GM18867 (cell line): ENCODE measurements at regions not wholly inside any gene's neighbourhood (a gene's known extent, or its start where the extent isn't known, plus 50 kb on each side); places are given as distances from the start of the nearest gene placed in this dataset.
"Not testable (repeated sequence)": the region's sequence is repeated elsewhere in the genome, so short reads cannot be mapped to it uniquely, and the experiment has no call there.

Experiments
- ATAC-seq: cut with Tn5 transposase; IDR thresholded peaks from one replicate; pipeline ENCODE4 v1.9.1; 2021; ENCODE audit warnings: mild to moderate bottlenecking, moderate library complexity; ENCODE audit not compliant: unreplicated experiment

DNA sequence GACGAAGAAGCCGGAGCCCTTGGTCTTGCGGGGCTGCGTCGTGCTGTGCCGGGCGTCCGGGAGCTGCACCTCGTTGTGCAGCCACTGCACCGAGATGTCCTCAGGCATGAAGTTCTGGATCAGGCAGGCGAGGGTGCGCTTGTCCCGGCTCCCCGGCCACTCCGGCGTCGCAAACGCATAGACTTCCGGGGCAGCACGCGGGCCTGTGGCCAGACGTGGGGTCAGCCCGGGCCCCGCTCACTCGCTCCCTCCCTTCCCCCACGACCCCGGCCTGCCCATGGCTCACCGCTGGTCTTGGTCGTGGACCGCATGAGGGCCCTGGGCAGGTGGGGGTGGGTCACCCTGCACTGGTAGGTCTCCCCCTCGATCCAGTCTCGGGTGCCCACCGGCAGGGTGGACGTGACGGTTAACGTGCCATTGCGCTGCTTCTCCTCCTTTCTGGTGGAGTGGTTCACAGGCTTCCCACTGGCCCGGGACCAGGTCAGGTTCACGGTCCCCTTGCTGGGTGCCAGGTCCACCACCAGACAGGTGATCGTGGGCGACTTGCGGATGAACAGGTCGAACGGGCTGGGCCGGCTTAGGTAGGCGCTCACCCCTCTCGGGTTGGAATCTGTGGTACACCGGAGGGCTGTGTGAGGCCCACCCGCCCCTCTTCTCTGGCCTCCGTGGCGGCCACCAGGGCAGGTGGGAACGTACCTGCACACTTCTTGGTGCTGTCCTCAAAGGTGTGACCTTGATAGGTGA lies 74.0 kb downstream of the TMEM121 start:
- ATAC-seq: not testable (repeated sequence)

DNA sequence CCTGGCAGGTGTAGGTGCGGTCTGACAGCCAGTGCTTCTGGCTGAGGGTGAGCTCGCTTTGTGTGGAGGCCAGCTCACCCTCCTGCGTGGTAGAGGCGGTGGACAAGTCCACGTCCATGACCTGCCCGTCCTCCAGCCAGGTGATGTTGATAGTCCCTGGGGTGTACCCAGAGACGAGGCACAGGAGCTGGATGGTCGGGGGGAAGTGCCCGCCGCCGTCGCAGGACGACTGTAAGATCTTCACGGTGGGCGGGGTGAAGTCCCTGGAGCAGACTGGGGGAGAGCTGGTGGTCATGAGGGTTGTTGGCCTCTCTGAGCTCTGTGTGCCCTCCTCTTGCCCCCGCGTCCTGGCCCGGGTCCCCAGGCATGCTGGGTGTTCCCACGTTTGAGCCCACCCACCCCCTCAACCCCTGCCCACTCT lies 74.6 kb downstream of the TMEM121 start:
- no peak for ATAC-seq

DNA sequence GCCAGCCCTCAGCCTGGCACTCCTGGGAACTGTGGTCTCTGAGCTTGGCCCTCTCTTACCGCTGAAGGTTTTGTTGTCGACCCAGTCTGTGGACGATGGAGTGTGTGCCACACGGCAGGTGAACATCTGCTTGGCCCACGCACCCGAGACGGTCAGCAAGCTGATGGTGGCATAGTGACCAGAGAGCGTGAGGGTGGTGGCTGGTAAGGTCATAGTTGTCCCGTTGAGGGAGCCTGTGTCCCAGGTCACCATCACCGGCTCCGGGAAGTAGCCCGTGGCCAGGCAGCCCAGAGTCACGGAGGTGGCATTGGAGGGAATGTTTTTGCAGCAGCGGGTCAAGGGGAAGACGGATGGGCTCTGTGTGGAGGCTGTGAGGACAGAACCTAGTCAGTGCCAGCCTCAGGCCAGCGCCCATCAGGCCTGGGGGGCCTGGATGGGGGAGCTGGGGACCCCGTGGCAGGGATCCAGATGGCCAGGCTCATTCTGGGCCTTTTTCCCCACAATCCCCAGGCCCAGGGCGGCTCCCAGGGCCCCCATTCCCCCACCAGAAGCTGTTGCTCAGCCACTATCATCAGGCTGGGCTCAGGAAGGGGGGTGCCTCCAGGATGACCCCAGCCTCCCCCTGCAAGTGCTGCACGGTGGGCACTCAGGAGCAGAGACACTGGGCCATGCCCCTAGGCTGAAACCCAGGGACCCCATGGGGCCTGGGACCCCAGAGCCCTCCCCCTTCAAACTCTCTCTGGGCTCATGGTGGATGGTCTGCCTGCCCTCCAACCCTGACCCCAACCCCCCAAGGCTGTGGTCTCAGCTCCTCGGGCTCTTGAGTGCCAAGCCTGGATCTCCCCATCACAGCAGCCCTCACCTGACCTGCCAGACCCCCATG lies 75.2 kb downstream of the TMEM121 start:
- ATAC-seq: no peak

DNA sequence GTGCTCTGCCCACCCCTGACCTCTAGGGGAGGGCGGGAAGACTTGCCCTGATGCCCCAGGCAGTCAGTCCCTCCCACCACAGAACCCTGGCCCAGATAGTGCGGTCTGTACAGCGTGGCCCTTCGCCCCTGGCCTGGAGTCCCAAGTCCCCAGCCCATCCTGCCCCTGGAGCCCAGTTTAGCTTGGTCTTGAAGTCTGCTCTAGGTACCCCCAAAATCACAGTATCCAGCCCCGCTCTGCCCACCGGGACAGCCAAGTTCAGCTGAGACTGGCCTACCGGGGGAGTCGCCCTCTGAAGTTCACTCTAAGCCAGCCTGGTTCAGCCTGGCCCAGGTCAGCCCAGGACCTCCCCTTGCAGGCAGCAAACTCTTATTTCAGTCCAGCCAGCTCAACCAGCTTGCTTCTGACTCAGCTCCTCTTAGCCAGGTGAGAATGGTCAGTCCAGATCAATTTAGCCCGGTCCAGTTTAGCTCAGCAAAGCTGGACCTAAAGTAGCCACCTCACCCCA lies 75.9 kb downstream of the TMEM121 start:
- ATAC-seq: no peak

DNA sequence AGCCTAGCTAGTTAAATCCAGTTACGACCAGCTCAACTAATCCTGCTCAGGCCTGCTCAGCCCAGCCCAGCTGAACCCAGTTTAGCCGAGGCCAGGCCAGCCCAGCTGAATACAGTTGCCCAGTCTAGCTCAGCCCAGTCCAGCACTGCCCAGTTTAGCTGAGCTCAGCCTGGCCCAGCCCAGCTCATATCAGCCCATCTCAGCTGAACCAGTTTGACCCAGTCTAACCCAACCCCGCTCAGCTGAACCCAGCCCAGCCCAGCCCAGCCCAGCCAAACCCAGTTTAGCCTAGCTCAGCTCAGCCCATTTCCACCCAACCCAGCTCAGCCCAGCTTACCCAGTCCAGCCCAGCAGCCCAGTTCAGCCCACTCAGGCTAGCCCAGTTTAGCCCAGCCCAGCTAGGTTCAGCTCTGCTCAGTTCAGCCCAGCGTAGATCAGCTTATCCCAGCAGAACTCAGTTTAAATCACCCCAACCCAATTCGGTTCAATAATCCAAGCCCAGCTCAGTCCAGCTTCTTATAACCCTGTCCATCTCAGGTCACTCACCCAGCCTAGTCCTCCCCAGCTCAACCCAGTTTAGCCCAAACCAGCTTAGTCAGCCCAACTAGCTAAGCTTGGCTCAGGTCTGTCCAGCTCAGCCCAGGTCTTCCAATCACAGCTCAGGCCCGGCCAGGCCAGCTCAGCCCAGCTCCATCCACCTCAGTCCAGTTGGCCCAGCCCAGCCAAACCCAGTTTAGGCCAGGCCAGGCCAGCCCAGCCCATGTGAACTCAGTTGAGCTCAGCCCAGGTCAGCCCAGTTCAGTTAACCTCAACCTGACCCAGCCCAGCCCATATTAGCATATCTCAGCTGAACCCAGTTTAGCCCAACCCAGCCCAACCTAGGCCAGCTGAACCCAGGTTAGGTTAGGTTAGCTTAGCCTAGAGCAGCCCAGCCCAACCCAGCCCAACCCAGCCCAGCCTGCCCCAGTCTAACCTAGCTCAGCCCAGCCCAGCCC lies 76.7 kb downstream of the TMEM121 start:
- ATAC-seq: no peak

DNA sequence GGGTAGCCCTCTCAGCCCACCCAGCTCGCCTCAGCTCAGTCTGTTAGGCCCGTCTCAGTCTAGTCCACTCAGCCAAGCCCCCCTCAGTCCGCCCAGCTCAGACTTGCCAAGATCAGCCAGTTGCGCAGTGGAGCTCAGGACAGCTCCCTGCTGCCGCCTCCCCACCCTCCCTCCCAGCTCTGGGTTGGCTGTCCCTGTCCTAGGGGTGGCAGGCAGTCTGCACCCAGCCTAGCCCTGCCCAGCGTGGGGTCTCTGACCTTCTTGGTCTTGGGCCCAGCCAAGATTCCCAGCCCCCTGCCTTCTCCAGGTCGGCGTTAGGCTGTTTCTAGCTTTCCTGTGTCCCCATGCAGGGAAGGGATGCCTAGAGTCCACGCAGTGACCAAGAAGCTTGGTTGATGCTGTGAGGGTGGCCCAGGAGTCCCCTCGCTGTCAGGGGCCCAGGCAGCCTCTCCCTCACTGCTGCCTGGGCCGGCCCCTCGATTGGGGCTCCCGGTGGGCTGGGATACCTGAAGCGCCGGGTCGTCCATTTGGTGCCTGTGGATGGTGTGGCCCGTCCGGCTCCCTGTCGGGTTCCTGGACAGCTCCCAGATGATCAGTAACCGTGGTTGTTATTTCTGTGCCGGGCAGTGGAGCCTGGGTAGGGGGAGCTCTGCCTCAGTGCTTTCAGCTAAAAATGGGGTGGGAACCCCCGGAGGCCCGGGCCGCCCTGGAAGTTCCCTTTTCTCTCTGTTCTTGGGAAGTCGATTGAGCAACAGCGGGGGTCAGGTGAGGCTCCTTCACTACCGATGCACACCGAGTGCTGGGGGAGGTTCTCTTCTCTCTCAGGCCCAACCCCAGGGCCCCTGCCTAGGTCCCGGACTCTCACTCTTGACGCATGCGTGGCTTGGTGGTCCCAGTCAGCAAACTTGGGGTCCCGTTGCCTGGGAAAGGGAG lies 78.4 kb downstream of the TMEM121 start:
- ATAC-seq: not testable (repeated sequence)

DNA sequence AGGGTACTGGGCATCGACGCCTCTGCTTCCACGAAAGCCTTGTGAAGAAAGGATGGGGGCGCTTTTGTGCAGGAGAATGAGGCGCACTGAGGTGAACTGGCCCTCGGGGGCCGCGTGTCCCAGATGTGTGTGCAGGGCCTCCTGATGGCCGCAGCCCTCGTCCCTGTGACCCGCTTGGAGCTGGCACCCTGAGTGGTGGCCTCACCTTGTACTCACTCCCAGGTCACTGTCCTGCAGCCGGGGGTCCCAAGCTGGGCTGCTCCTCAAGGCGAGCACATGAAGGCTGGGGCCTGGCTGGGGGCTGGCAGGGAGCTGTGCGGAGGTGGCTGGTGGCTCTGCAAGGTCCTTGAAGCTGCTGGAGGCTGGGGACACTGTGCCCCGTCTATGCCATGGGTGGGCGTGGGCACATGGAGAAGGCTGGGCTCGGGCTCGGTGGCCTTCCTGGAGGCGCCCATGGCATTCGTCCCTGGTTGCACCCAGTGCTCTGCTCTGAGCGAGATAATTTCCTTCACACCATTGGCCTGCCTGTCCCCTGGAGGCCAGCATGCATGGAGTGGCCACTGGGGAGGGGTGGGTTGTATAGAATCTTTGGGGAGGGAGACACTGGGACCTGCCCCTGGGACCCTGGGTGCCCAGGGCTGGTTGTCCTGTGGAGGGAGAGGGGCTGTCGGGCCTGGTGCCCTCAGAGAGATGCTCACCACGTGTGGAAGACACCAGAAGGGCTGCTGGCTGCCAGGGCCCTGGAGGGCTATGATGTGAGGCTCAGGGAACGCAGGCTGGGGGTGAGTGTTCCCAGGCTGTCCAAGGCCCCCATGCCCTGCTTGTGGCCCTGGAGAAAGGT lies 79.3 kb downstream of the TMEM121 start:
- ATAC-seq: no peak

DNA sequence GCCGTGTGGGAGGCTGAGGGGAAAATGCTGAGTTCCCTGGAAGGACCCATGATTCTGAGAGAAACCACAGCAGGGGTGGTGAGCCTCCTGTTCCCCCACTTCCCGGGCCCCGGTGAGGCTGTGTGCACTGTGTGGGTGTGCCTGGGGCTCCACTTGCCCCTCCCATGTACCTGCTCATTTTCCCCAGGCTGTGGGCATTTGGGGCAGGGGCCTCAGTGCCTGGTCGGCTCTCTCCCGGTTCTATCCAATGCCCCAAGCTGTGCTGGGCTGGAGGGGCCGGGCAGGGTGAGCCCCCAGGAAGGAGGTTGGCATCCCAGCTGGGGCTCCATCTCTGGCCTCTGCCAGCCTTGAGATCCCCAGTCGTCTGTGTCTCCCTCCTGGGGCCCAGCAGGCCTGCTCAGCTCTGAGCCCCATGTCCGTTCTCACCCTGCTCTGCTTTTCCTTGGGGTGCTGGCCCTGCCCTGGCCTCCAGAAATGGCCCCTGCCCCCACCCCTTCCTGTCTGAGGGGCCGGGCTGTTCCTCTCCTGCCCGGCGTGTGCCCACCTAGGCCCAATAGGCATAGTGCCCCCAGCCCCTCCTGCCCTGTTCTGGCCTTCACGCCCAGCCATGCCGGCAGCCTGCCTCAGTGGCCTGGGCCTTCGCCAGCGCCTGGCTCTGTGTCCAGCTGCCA lies 80.1 kb downstream of the TMEM121 start:
- ATAC-seq: not testable (repeated sequence)

DNA sequence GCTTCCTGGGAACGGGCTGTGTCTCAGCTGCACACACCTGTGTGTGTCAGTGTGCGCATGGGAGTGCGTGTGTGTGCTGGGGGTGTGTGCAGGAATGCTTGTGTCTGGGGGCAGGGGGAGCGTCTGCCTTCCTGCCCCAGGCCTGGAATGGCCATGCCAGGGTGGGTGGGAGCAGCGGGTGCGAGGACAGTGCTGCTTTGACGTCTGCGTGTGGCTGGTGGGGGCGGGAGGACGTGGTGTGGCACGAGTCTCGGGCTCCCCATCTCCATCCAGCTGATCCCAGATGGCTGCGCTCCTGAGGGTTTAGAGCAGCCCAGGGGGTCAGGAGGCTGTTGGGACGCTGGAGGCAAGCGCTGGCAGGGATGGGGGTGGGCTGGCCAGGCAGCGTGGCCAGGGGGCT lies 80.6 kb downstream of the TMEM121 start:
- ATAC-seq: not testable (repeated sequence)

DNA sequence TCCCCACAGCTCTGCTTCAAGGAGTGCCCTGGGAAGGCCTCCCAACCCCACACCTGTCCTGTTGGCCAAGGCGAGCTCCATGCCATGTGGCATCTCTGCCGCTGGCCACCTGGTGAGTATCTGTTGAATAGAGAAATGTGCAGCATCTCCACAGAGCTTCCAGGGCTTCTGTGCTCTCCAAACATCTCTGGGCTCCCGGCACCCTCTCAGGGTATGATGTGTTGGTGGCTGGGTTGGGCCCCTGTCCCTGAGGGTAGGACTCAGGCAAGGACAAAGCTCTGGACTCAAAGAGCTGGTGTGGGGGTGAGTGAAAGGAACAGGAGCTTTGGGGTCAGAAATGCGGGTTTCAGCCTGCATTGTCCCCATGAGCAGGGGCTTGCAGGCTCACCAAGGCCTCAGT lies 88.6 kb downstream of the TMEM121 start:
- not testable (repeated sequence) for ATAC-seq

DNA sequence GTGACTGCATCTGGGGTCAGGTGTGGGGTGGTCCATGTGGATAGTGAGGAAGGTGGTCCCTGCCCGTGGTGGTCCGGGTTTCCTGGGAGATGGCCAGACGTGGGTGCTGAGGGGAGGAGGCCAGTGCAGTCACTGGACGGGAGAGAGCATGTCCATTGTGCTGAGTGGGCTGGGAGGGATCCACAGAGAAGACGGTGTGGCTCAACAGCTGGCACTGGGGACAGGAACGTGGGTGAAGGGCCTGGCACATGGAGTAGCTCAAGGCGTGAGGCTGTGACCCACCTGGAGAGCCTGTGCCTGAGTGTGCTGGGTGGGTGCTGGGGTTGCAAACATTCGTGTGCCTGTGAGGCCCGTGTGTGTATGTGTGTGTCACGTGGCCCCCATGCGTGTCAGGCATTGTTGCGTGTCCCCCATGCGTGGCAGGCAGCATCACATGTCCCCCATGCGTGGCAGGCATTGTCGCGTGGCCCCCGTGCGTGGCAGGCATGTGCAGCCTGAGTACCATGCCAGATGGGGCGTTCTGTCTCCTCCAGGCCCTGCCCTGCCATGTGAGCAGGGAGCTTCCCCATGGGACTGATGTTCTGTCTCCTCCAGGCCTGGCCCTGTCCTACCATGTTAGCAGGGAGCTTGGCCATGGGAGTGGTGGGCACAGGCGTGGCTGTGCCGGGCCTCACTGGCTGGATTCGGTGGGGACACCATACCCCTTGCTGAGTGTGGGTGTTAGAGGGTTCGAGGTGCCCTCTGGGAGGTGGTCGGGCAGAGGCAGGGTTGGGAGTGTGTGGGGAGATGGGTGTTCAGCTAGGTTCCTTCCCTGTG lies 89.8 kb downstream of the TMEM121 start:
- ATAC-seq: not testable (repeated sequence)

DNA sequence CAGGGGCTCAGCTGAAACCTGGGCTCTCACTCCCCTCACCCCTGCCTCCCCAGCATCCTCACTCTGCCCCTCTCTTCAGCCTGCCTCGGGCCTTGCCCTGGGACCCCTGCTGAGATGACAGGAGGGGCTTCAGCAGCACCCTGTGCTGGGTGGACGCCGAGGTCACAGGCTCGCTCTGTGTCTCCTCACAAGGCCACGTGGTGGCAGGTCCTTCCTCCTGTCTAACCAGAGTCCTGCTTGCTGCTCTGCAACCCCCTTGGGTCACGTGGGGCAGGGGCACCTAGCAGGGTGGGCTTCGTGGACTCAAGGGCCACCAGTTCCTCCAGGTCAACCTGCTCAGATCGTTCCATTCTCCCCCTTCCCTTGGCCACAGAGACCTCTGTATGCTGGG lies 90.4 kb downstream of the TMEM121 start:
- ATAC-seq: no peak

DNA sequence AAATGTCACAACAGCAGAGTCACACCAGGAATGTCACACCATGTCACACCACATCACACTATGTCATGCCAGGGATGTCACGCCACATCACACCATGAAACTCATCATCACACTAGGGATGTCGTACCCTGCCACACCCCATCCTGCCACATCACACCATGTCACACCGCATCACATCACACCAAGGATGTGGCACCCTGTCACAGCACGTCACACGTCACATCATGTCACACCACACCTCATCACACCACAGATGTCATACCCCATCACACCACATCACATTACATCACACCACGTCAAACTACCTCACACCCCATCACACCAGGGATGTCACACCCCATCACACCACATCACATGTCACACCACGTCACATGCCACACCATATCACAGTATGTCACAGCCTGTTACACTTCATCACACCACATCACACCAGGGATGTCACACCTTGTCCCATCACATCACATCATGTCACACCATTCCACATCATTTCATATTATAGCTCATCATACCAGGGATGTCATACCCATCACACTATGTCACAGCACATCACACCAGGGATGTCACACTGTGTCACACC lies 90.9 kb downstream of the TMEM121 start:
- ATAC-seq: no peak

DNA sequence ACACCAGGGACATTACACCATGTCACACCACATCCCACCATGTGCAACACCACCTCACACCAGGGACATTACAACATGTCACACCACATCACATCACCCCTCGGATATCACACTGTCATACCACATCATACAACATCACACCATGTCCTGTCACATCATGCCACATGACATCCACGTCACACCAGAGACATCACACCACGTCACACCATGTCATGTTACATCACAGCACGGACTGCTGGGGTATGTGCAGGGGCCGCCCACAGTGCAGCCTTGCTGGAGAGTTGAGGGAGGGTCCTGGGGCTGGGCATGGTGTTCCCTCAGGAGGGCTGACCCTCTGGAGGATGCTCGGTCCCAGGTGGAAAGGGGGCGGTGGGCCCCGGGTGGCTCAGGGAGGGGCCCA lies 91.4 kb downstream of the TMEM121 start:
- ATAC-seq: not testable (repeated sequence)

DNA sequence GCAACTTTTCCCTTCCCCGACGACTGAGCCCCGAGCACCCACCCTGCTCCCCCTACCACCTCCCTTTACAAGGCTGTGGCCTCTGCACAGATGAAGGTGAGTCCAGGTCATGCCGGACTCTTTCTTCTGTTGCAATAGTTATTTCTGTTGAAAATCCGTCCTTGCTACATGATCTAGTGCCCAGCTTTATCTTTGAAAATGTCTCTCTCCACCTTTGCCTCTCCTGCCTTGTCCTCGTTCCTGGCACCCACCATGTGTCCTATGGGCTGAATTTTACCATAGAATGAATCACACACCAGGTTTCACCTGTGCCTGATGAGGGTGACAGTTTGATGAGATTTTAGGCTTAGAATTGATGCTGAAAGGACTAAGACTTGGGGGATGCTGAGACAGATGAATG lies 92.9 kb downstream of the TMEM121 start:
- not testable (repeated sequence) for ATAC-seq

DNA sequence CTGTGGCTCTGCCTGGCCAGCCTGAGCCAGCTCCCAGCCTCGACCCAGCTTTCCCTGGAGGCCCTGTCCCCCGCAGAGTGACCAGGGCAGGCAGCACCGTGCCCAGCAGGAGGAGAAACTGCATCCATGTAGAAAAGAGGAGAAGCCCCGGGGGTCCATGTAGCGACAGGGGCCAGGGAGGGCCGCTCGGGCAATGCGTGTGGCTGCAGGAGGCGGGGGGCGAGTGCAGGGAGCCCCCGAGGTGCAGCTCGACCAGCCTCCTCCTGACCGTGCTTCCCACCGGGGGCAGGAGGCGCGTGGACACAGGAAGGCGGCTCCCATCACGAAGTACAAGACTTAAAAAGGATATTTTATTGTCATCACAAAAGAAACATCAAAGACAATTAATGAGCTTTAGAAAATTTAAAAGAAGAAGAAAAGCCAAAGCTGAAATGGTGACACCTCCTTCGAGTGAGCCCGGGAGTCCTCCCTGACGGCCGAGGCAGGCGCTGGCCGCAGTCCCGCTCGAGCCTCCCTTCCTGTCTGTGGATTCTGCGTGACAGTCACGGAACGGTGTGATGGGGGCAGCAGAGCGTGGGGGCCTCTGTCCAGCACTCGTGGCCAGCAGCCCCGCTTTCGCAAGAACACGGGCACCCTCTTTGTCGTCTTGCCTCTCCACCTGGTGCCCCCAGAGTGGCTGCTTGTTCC lies 93.9 kb downstream of the TMEM121 start:
- not testable (repeated sequence) for ATAC-seq
